ENCODE measurements at regions not wholly inside any gene's neighbourhood (a gene's known extent, or its start where the extent isn't known, plus 50 kb on each side); places are given as distances from the start of the nearest gene placed in this dataset.
A peak's percentile ranks its signal among the peaks of the same experiment; 100 is the strongest.

DNA sequence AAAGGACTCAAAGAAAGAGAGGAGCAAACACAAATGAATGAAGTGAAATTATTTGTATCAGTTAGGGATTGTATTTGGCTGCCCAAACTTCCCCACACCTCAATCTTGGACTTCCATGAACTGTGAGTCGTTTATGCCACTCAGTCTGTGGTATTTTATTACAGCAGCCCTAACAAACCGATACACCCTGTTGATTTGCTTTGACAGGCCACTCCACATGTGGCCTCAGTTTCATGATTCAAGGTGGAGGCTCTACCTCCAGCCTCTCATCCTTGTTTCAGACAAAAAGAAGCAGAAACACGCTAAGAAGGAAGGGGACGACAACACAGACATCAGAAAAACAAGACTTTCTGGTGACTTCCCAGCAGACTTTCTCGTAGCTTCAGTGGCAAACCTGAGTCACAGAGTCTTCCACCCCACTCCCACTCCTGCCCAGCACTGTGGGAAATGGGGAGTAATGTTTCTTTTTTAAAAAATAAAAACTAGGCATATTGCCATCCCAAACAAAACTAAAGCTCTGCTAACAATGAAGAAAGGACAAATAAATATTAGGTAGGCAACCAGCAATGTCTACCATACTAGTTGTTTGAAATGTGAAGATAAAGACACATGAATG is 52.2 kb upstream of the ABCA1 start:
- no peak for TF ChIP-seq POLR2A (IDR thresholded peaks at IDR 0.05)
- TF ChIP-seq, protein P1, sequence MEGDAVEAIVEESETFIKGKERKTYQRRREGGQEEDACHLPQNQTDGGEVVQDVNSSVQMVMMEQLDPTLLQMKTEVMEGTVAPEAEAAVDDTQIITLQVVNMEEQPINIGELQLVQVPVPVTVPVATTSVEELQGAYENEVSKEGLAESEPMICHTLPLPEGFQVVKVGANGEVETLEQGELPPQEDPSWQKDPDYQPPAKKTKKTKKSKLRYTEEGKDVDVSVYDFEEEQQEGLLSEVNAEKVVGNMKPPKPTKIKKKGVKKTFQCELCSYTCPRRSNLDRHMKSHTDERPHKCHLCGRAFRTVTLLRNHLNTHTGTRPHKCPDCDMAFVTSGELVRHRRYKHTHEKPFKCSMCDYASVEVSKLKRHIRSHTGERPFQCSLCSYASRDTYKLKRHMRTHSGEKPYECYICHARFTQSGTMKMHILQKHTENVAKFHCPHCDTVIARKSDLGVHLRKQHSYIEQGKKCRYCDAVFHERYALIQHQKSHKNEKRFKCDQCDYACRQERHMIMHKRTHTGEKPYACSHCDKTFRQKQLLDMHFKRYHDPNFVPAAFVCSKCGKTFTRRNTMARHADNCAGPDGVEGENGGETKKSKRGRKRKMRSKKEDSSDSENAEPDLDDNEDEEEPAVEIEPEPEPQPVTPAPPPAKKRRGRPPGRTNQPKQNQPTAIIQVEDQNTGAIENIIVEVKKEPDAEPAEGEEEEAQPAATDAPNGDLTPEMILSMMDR (IDR thresholded peaks at IDR 0.05), result no peak
- Histone ChIP-seq H3K36me3 (no peaks in the 10 kb centered on the region), H3K4me1 (no peaks in the 10 kb centered on the region), H3K27ac (no peak overlapping the region), H3K4me3 (no peak overlapping the region), H3K9me3 (no peaks in the 10 kb centered on the region), H3K27me3 (no peaks in the 10 kb centered on the region)
- intact Hi-C loops (cut with DNase I; ENCODE audit: low total_unique reads), result no loop called here
- no peak for DNase-seq

- TF ChIP-seq, protein P1 (IDR thresholded peaks at IDR 0.05), result no peak
- TF ChIP-seq POLR2A (IDR thresholded peaks at IDR 0.05), result no peak
- intact Hi-C loops (cut with DNase I; ENCODE audit: low total_unique reads), result no loop called here
- Histone ChIP-seq H3K27me3 (no peaks in the 10 kb centered on the region), H3K4me3 (no peak overlapping the region), H3K4me1 (no peaks in the 10 kb centered on the region), H3K27ac (no peak overlapping the region), H3K9me3 (no peaks in the 10 kb centered on the region), H3K36me3 (no peaks in the 10 kb centered on the region)
- DNase-seq, result no peak
Measured at GRCh38 chr9:104981543-104982129, 53.7 kb upstream of the ABCA1 start.

- TF ChIP-seq POLR2A (IDR thresholded peaks at IDR 0.05), result no peak
- TF ChIP-seq, protein P1 (IDR thresholded peaks at IDR 0.05), result no peak
- H3K4me1 ChIP-seq, result no peaks in the 10 kb centered on the region
- H3K9me3 ChIP-seq, result no peaks in the 10 kb centered on the region
- DNase-seq, result no peak
- peak overlapping the region; percentile 28 to 64 for H3K27ac ChIP-seq
- no peak overlapping the region for H3K4me3 ChIP-seq
- no peaks in the 10 kb centered on the region for H3K27me3 ChIP-seq
- H3K36me3 ChIP-seq, result no peaks in the 10 kb centered on the region
- intact Hi-C loops (cut with DNase I; ENCODE audit: low total_unique reads), result no loop called here
Measured at GRCh38 chr9:104982543-104982942, 54.6 kb upstream of the ABCA1 start.

GRCh38 chr9:104983491-104983890 is 55.5 kb upstream of the ABCA1 start:
- H3K27ac ChIP-seq, result peak overlapping the region; percentile 28 to 64
- H3K27me3 ChIP-seq, result no peaks in the 10 kb centered on the region
- H3K9me3 ChIP-seq, result no peaks in the 10 kb centered on the region
- no peaks in the 10 kb centered on the region for H3K36me3 ChIP-seq
- no peaks in the 10 kb centered on the region for H3K4me1 ChIP-seq
- TF ChIP-seq POLR2A (IDR thresholded peaks at IDR 0.05), result no peak
- TF ChIP-seq, protein P1 (IDR thresholded peaks at IDR 0.05), result no peak
- H3K4me3 ChIP-seq, result no peak overlapping the region
- intact Hi-C loops (cut with DNase I; ENCODE audit: low total_unique reads), result no loop called here
- DNase-seq, result no peak

GRCh38 chr9:104984121-104984520 is 56.2 kb upstream of the ABCA1 start:
- Histone ChIP-seq H3K27me3 (no peaks in the 10 kb centered on the region), H3K9me3 (no peaks in the 10 kb centered on the region), H3K36me3 (no peaks in the 10 kb centered on the region), H3K4me3 (no peak overlapping the region), H3K27ac (peak overlapping the region in 1 of 2 donors; percentile 28), H3K4me1 (no peaks in the 10 kb centered on the region)
- TF ChIP-seq POLR2A (IDR thresholded peaks at IDR 0.05), result no peak
- intact Hi-C loops (cut with DNase I; ENCODE audit: low total_unique reads), result no loop called here
- DNase-seq, result no peak
